ENCODE measurements at regions not wholly inside any gene's neighbourhood (a gene's known extent, or its start where the extent isn't known, plus 50 kb on each side); places are given as distances from the start of the nearest gene placed in this dataset.

GRCh38 chr17:13162361-13162760 is 144.5 kb upstream of the ELAC2 start:
- no peak overlapping the region for H3K4me3 ChIP-seq (replicated peaks in 1 of 3; ENCODE audit: low read depth in 2 of 3, low read length in 3 of 3)
- no peak for DNase-seq
- no peaks in the 10 kb centered on the region for H3K4me1 ChIP-seq (ENCODE audit: control insufficient read depth in 1 of 2, insufficient read depth in 2 of 2, low read length in 2 of 2)
- H2AFZ ChIP-seq (ENCODE audit: insufficient read depth, low read depth, low read length, poor library complexity, severe bottlenecking): no peak overlapping the region
- H3K27ac ChIP-seq (ENCODE audit: low read depth in 1 of 2, low read length in 2 of 2): no peak overlapping the region
- peaks cover 0 to 4% of the 10 kb centered on the region in 2 donors for H3K9me3 ChIP-seq (replicated peaks in 1 of 2; ENCODE audit: control insufficient read depth in 1 of 2, insufficient read depth in 1 of 2, low read length in 2 of 2)
- no peaks in the 10 kb centered on the region for H3K27me3 ChIP-seq (ENCODE audit: control insufficient read depth in 2 of 2, insufficient read depth in 2 of 2, low read length in 2 of 2)
- intact Hi-C loops (cut with micrococcal nuclease): no loop called here
- WGBS (ENCODE audit: insufficient coverage): no CpG with 5 or more reads among the region's 1 CpG
- no peak overlapping the region for H3K4me2 ChIP-seq (replicated peaks; ENCODE audit: extremely low read depth, low read length, poor library complexity, severe bottlenecking)
- Mint-ChIP-seq H3K4me1 (no peaks in the 10 kb centered on the region), H3K27ac (no peak overlapping the region), H3K27me3 (ENCODE audit: low read depth in 3 of 3) (peaks cover 0 to 1% (median 0%) of the 10 kb centered on the region in 3 donors), H3K36me3 (no peaks in the 10 kb centered on the region), H3K9me3 (peaks cover 0 to 7% (median 2%) of the 10 kb centered on the region in 7 donors), H3K4me3 (no peak overlapping the region)
- H3K9ac ChIP-seq (ENCODE audit: insufficient read depth, low read length, poor library complexity, severe bottlenecking): no peak overlapping the region
- no peaks in the 10 kb centered on the region for H3K36me3 ChIP-seq (replicated peaks in 1 of 2; ENCODE audit: control insufficient read depth in 1 of 2, insufficient read depth in 2 of 2, low read length in 2 of 2)
- no peaks in the 10 kb centered on the region for H3K79me2 ChIP-seq (ENCODE audit: insufficient read depth, low read length)
- no peaks in the 10 kb centered on the region for H4K20me1 ChIP-seq (ENCODE audit: insufficient read depth, low read length)
- TF ChIP-seq, protein P1, sequence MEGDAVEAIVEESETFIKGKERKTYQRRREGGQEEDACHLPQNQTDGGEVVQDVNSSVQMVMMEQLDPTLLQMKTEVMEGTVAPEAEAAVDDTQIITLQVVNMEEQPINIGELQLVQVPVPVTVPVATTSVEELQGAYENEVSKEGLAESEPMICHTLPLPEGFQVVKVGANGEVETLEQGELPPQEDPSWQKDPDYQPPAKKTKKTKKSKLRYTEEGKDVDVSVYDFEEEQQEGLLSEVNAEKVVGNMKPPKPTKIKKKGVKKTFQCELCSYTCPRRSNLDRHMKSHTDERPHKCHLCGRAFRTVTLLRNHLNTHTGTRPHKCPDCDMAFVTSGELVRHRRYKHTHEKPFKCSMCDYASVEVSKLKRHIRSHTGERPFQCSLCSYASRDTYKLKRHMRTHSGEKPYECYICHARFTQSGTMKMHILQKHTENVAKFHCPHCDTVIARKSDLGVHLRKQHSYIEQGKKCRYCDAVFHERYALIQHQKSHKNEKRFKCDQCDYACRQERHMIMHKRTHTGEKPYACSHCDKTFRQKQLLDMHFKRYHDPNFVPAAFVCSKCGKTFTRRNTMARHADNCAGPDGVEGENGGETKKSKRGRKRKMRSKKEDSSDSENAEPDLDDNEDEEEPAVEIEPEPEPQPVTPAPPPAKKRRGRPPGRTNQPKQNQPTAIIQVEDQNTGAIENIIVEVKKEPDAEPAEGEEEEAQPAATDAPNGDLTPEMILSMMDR (IDR thresholded peaks at IDR 0.05): no peak

- Histone ChIP-seq H3K27me3 (ENCODE audit: control insufficient read depth in 2 of 2, insufficient read depth in 2 of 2, low read length in 2 of 2) (no peaks in the 10 kb centered on the region), H3K79me2 (ENCODE audit: insufficient read depth, low read length) (no peaks in the 10 kb centered on the region), H3K9me3 (replicated peaks in 1 of 2; ENCODE audit: control insufficient read depth in 1 of 2, insufficient read depth in 1 of 2, low read length in 2 of 2) (peaks cover 0 to 4% of the 10 kb centered on the region in 2 donors), H2AFZ (ENCODE audit: insufficient read depth, low read depth, low read length, poor library complexity, severe bottlenecking) (no peak overlapping the region), H3K4me1 (ENCODE audit: control insufficient read depth in 1 of 2, insufficient read depth in 2 of 2, low read length in 2 of 2) (no peaks in the 10 kb centered on the region), H4K20me1 (ENCODE audit: insufficient read depth, low read length) (no peaks in the 10 kb centered on the region), H3K36me3 (replicated peaks in 1 of 2; ENCODE audit: control insufficient read depth in 1 of 2, insufficient read depth in 2 of 2, low read length in 2 of 2) (no peaks in the 10 kb centered on the region), H3K4me3 (replicated peaks in 1 of 3; ENCODE audit: low read depth in 2 of 3, low read length in 3 of 3) (no peak overlapping the region), H3K27ac (ENCODE audit: low read depth in 1 of 2, low read length in 2 of 2) (no peak overlapping the region), H3K4me2 (replicated peaks; ENCODE audit: extremely low read depth, low read length, poor library complexity, severe bottlenecking) (no peak overlapping the region), H3K9ac (ENCODE audit: insufficient read depth, low read length, poor library complexity, severe bottlenecking) (no peak overlapping the region)
- no peak for DNase-seq
- no peaks in the 10 kb centered on the region for H3K4me1 Mint-ChIP-seq
- H3K9me3 Mint-ChIP-seq: peaks cover 0 to 7% (median 3%) of the 10 kb centered on the region in 7 donors
- TF ChIP-seq, protein P1 (IDR thresholded peaks at IDR 0.05): no peak
- peaks cover 0 to 1% (median 0%) of the 10 kb centered on the region in 3 donors for H3K27me3 Mint-ChIP-seq (ENCODE audit: low read depth in 3 of 3)
- H3K27ac Mint-ChIP-seq: no peak overlapping the region
- WGBS (ENCODE audit: insufficient coverage): no CpG with 5 or more reads among the region's 2 CpGs
- no peaks in the 10 kb centered on the region for H3K36me3 Mint-ChIP-seq
- intact Hi-C loops (cut with micrococcal nuclease): no loop called here
- no peak overlapping the region for H3K4me3 Mint-ChIP-seq
Measured at GRCh38 chr17:13160790-13161189, 143.0 kb upstream of the ELAC2 start.

Measured in CD14-positive monocyte (primary cell).